Stomach (tissue), 8 donors: ENCODE measurements at regions not wholly inside any gene's neighbourhood (a gene's known extent, or its start where the extent isn't known, plus 50 kb on each side); places are given as distances from the start of the nearest gene placed in this dataset.
A peak's percentile ranks its signal among the peaks of the same experiment; 100 is the strongest.

Experiments used
- DNase-seq, 2 donors: peaks; one replicate each; pipeline versions ENCODE4 v3.0.0 to v3.0.0-alpha.2; 2013 to 2019
- H3K27ac ChIP-seq, 5 donors: fragments of 200-600 bp in 4 of 5; sonication (generic) in 4 of 5; one replicate each; pipeline ENCODE4 v1.5.1; 2013 to 2019; ENCODE audit warnings: mild to moderate bottlenecking in 1 of 5, moderate library complexity in 1 of 5
- H3K27me3 ChIP-seq, 3 donors: fragments of 200-600 bp; sonication (generic); one replicate each; pipeline ENCODE4 v1.5.1; 2017 to 2019; ENCODE audit warnings: mixed run types in 1 of 3
- H3K36me3 ChIP-seq, 4 donors: fragments of 200-600 bp; sonication (generic); 1 replicate in 3 of 4; 2 replicates in 1 of 4; pipeline ENCODE4 v1.5.1; 2016 to 2019
- H3K4me1 ChIP-seq, 4 donors: fragments of 200-600 bp; sonication (generic); one replicate each; pipeline ENCODE4 v1.5.1; 2016 to 2019
- H3K4me3 ChIP-seq, 4 donors: fragments of 200-600 bp; sonication (generic) in 3 of 4; one replicate each; pipeline ENCODE4 v1.5.1; 2016 to 2019; ENCODE audit warnings: mild to moderate bottlenecking in 1 of 4
- H3K9me3 ChIP-seq, 4 donors: fragments of 200-600 bp; sonication (generic); one replicate each; pipeline ENCODE4 v1.5.1; 2016 to 2019
- EP300 ChIP-seq: sonication (generic); formaldehyde crosslinking; IDR thresholded peaks from one replicate; pipeline ENCODE4 v1.6.1; 2017; ENCODE audit warnings: antibody characterized with exemption
- POLR2A ChIP-seq, 4 donors: fragments of 450-650 bp; IDR thresholded peaks; one replicate each; pipeline ENCODE4 v1.6.1; 2016; ENCODE audit warnings: antibody characterized with exemption in 4 of 4, control low read depth in 2 of 4, mild to moderate bottlenecking in 1 of 4, moderate library complexity in 1 of 4
- POLR2AphosphoS5 ChIP-seq, 3 donors: sonication (generic); formaldehyde crosslinking; IDR thresholded peaks; one replicate each; pipeline ENCODE4 v1.6.1; 2016; ENCODE audit warnings: antibody characterized with exemption in 3 of 3
- WGBS, 5 donors: extraction: QIAGEN DNeasy Blood & Tissue Kit in 3 of 5; methylation state at CpG; one replicate each; pipeline versions ENCODE4 v1.1.5 to v1.1.7; 2013 to 2018; 5-methylcytosine and 5-hydroxymethylcytosine counted together
- intact Hi-C: fragments of 100-400 bp; cut with DNase I; formaldehyde crosslinking; loops from one replicate; pipeline ENCODE4 v1.15.1; 2023; ENCODE audit warnings: low total_unique reads
- TF ChIP-seq, protein P1 (sequence below), 7 experiments: fragments of 450-650 bp in 4 of 7; fragments of 200-600 bp in 3 of 7; sonication (generic) in 3 of 7; IDR thresholded peaks; one replicate each; pipeline ENCODE4 v1.5.1; 2016 to 2019; ENCODE audit warnings: antibody characterized with exemption in 7 of 7, control low read depth in 2 of 7, mild to moderate bottlenecking in 1 of 7
- donor health status: healthy with polysubstance abuse.
- donor health status: Bipolar disorder and iron deficiency.
- donor health status: healthy.

DNA sequence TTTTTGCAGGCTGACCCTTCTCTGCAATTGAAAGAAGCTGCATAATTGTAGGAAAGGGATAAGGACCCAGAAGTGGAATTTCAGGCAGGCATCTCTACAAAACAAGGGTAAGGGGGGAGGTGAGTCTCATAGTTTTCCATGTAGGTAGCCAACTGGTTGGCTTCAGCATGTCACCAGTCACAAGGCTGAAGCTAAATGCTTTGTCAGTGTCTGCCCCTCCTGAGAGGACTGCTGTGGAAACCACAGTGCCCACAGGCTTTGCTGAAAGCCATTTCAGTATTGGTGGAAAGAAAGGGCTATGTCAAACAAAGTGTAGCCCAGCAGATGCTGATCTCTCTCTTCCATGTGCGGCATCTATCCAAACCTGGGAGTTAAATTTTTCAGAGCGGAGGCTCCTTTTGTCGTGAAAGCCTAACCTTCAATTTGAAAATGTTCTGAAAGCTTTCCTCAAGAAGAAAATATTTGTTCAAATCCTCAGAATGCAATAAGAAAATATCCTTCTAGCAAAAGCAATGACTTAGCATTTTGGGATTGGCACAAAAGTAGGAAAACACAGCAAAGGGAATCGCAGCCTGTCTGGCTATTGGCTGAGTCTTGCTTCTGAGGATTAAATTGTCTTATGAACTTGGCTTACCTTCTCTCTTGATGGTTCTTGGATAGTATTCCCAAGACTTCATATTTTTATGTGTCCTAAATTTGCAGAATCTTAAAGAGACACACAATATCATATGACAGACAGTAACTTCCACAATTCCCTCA, 591.7 kb downstream of the PLPP3 start:
- intact Hi-C loops: no loop called here

DNA sequence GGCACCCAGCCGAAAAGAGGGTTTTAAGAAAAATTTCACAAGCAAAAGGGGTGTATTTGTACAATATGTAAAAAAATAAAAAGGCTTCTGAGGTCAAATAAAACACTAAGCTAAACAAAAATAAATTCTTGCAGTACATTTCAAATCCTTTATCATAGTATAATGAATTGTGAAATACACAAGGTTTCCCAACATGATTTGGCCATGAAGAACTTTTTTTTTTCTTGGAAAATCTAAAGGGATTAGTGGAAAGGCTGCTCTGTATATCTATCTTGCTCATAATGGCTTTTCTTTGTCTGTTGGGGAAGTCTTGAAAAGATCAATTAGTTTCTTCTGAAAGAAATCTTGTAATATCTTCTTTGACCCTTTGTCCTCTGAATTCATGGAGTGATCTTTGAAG, 593.4 kb downstream of the PLPP3 start:
- Histone ChIP-seq H3K9me3 (no peaks in the 10 kb centered on the region), H3K4me1 (peaks cover 0 to 27% (median 6%) of the 10 kb centered on the region in 4 donors), H3K27me3 (no peaks in the 10 kb centered on the region), H3K27ac (no peak overlapping the region), H3K36me3 (no peaks in the 10 kb centered on the region), H3K4me3 (no peak overlapping the region)
- TF ChIP-seq POLR2A (IDR thresholded peaks at IDR 0.05): no peak
- TF ChIP-seq, protein P1, sequence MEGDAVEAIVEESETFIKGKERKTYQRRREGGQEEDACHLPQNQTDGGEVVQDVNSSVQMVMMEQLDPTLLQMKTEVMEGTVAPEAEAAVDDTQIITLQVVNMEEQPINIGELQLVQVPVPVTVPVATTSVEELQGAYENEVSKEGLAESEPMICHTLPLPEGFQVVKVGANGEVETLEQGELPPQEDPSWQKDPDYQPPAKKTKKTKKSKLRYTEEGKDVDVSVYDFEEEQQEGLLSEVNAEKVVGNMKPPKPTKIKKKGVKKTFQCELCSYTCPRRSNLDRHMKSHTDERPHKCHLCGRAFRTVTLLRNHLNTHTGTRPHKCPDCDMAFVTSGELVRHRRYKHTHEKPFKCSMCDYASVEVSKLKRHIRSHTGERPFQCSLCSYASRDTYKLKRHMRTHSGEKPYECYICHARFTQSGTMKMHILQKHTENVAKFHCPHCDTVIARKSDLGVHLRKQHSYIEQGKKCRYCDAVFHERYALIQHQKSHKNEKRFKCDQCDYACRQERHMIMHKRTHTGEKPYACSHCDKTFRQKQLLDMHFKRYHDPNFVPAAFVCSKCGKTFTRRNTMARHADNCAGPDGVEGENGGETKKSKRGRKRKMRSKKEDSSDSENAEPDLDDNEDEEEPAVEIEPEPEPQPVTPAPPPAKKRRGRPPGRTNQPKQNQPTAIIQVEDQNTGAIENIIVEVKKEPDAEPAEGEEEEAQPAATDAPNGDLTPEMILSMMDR (IDR thresholded peaks at IDR 0.05): no peak
- no peak for DNase-seq
- intact Hi-C loops: no loop called here
- WGBS, 5 donors: 67 to 94% (median 86%) methylated on average over 1 of the region's 1 CpG

More for the DNA sequence above, 591.7 kb downstream of the PLPP3 start:
- no peaks in the 10 kb centered on the region for H3K36me3 ChIP-seq
- H3K27ac ChIP-seq: peak overlapping the region in 2 of 5 donors; percentile 6 to 50
- WGBS, 5 donors: 54 to 78% (median 73%) methylated on average over 4 of the region's 4 CpGs
- no peaks in the 10 kb centered on the region for H3K9me3 ChIP-seq
- TF ChIP-seq POLR2AphosphoS5 (IDR thresholded peaks at IDR 0.05) (no peak), POLR2A (IDR thresholded peaks at IDR 0.05) (no peak)
- H3K27me3 ChIP-seq: no peaks in the 10 kb centered on the region
- no peak overlapping the region for H3K4me3 ChIP-seq
- peak in 1 of 2 donors; percentile 47 for DNase-seq
- peaks cover 0 to 33% (median 6%) of the 10 kb centered on the region in 4 donors for H3K4me1 ChIP-seq

DNA sequence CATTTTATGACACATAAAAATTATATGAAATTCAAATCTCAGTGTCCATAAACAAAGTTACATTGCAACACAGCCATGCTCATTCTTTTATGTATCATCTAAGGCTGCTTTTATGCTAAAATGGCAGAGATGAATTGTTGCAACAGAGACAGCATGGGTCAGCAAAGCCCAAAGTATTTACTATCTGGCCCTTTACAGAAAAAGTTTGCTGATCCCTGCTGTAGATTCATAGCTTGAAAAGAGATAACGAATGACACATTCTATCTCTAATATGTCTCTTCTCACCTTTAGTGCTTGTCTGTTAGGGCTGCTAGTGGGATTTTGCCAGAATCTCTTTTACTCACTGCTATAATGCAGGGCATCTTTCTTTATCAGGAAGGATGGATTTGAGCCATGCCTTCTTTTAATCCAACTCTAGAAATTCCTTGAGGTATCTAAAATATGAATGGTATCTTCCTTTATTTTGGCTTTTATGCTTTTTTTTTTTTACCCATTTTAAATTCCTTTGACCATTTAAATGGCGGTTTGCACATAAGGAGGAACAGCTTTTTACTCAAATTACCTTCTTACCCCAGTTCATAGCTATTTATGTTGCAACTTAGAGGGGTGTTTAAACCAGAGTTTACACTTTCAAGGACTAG, 598.2 kb downstream of the PLPP3 start:
- no peak for DNase-seq
- no peaks in the 10 kb centered on the region for H3K36me3 ChIP-seq
- no peak overlapping the region for H3K27ac ChIP-seq
- peaks cover 0 to 6% (median 0%) of the 10 kb centered on the region in 4 donors for H3K9me3 ChIP-seq
- no peak overlapping the region for H3K4me3 ChIP-seq
- H3K4me1 ChIP-seq: no peaks in the 10 kb centered on the region
- 79 to 90% (median 87%) methylated on average over 2 of the region's 2 CpGs for WGBS, 5 donors
- TF ChIP-seq POLR2A (IDR thresholded peaks at IDR 0.05) (no peak), EP300 (no peak), POLR2AphosphoS5 (IDR thresholded peaks at IDR 0.05) (no peak)
- TF ChIP-seq, protein P1 (IDR thresholded peaks at IDR 0.05): no peak
- H3K27me3 ChIP-seq: no peaks in the 10 kb centered on the region
- intact Hi-C loops: no loop called here

DNA sequence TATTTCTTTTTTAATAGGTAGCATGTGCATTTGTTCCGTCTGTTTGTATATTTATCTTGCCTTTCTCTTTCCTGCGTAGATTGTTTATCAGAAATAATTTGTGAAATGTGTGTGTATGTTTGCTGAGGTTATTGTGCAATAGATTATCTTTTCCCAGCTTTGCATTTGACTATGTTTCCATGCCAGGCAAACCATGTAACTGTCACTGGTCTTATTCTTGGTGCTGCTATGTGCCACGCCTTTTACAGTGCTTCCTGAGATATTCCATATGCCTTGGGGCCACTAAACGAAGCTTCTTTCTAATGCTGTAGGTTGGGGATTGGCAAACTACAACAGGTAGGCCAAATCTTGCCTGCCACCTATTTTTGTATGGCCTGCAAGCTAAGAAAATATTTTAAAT, 598.8 kb downstream of the PLPP3 start:
- Histone ChIP-seq H3K9me3 (peaks cover 0 to 6% (median 0%) of the 10 kb centered on the region in 4 donors), H3K4me1 (no peaks in the 10 kb centered on the region), H3K27me3 (no peaks in the 10 kb centered on the region), H3K36me3 (no peaks in the 10 kb centered on the region), H3K27ac (no peak overlapping the region), H3K4me3 (no peak overlapping the region)
- WGBS, 5 donors: 41 to 57% (median 46%) methylated on average over 4 of the region's 4 CpGs
- TF ChIP-seq EP300: no peak
- intact Hi-C loops: no loop called here
- no peak for DNase-seq

DNA sequence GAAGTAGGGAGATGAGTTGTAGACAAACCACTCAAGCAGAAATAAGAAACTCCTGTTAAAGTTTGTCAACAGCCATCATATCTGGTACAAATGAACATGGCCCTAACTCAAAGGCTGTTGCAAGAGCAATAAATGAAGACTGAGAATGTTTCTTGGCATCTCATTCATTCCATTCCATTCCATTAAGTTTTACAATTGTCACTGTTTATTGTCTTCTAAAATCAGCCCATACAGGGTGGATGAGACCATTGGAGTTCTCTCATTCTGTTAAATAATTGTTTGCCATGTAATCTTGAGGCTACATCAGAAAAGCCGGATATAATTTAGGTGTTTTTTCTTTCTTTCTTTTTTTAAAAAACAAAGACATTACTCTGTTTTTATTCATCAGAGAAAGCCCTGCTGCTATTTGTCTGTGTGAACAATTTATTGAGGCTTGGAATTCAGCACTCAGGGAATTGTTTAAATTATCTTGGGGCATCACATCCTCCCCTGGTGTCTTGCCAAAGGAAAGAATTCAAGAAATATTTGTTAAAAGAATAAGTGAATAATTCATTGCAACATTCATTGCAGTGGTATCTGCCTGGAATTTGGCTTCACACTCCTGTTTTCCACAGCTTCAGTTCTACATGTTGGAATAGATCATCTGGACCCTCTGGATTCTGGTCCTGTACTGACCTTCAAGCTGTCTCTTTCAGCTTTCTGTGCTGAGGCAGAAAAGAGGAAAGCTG, 604.5 kb downstream of the PLPP3 start:
- peak in 1 of 2 donors; percentile 21 for DNase-seq
- Histone ChIP-seq H3K27ac (peak overlapping the region in 1 of 5 donors; percentile 40), H3K4me1 (peaks cover 0 to 4% (median 0%) of the 10 kb centered on the region in 4 donors), H3K36me3 (no peaks in the 10 kb centered on the region), H3K27me3 (no peaks in the 10 kb centered on the region), H3K9me3 (peaks cover 0 to 6% (median 0%) of the 10 kb centered on the region in 4 donors), H3K4me3 (no peak overlapping the region)
- intact Hi-C loops: no loop called here
- TF ChIP-seq, protein P1 (IDR thresholded peaks at IDR 0.05): no peak
- TF ChIP-seq EP300: no peak
- TF ChIP-seq POLR2A (IDR thresholded peaks at IDR 0.05): no peak
- peak in 1 of 3 donors; percentile 18 for TF ChIP-seq POLR2AphosphoS5 (IDR thresholded peaks at IDR 0.05)
- 58 to 80% (median 73%) methylated on average over 1 of the region's 1 CpG for WGBS, 5 donors
